ENCODE measurements at regions not wholly inside any gene's neighbourhood (a gene's known extent, or its start where the extent isn't known, plus 50 kb on each side); places are given as distances from the start of the nearest gene placed in this dataset.

DNA sequence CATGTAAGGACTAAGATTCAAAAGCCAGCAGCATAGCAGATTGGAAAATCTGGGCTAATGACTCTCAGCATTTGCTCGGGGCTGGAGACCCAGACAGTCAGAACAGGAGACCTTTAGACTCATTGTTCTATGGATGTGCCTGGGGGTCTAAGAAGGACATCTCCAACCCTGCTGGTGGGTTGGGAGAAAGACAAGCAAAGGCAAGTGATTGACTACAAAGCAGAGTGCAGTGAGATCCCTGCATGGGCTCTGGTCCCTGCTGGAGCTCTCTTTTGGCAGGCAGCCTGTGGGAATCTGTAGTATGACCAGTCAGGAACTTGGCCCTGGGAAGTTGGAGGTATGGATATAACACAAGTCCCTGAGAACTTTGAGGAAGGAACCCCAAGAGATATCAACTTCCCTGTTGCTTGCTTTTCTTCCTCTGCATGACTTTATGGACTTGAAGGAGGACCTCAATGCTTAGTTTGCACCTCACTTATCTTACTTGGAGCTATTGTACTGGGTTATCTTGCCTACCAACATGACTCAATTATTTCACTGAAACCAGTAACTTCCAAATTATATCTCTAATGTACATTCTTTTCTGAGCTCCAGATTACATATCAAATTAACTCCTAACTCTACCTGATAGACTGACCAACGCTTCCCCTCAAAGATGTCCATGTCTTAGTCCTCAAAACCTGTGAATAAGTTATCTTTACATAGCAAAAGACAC, 236.0 kb downstream of the CYRIA start:
- Histone ChIP-seq H3K4me2 (no peak overlapping the region), H3F3A (replicated peaks; ENCODE audit: insufficient read depth) (no peaks in the 10 kb centered on the region), H3K27ac (ENCODE audit: low read depth in 2 of 2, low read length in 1 of 2) (no peak overlapping the region), H3K9me3 (peaks cover 5% of the 10 kb centered on the region; the same call in 1 of the 2 replicates), H3K4me1 (ENCODE audit: control insufficient read depth in 1 of 2, insufficient read depth in 2 of 2, low read depth in 1 of 2, low read length in 1 of 2) (peaks cover 0 to 5% of the 10 kb centered on the region in 2 experiments; a peak in 1 of 4 replicates), H3K9me2 (no peaks in the 10 kb centered on the region), H2AFZ (ENCODE audit: low read depth) (no peak overlapping the region), H4K20me1 (ENCODE audit: insufficient read depth) (no peaks in the 10 kb centered on the region), H3K9ac (no peak overlapping the region), H3K79me2 (ENCODE audit: insufficient read depth) (no peaks in the 10 kb centered on the region), H3K27me3 (ENCODE audit: insufficient read depth) (no peaks in the 10 kb centered on the region), H3K4me3 (ENCODE audit: low read depth in 2 of 2, low read length in 1 of 2) (no peak overlapping the region), H3K36me3 (replicated peaks in 1 of 2; ENCODE audit: control insufficient read depth in 1 of 2, insufficient read depth in 2 of 2, low read length in 1 of 2) (no peaks in the 10 kb centered on the region)
- WGBS (ENCODE audit: low lambda C conversion rate), result 6% methylated on average over 2 of the region's 2 CpGs
- ChIA-PET POLR2A (no interaction called here), CTCF (no interaction called here)
- no peak for DNase-seq
- TF ChIP-seq JUND (IDR thresholded peaks at IDR 0.05) (no peak), RFX5 (IDR thresholded peaks at IDR 0.05; ENCODE audit: low read length) (no peak), YY1 (IDR thresholded peaks at IDR 0.05; ENCODE audit: low read depth) (no peak), RAD21 (IDR thresholded peaks at IDR 0.05; ENCODE audit: low read length) (no peak), NFIC (IDR thresholded peaks at IDR 0.05; ENCODE audit: borderline replicate concordance) (no peak), MEF2A (IDR thresholded peaks at IDR 0.05; ENCODE audit: borderline replicate concordance, low read depth) (no peak), TCF12 (IDR thresholded peaks at IDR 0.05) (no peak), GATA2 (CRISPR knock-in tag; IDR thresholded peaks at IDR 0.05) (no peak), CHD2 (IDR thresholded peaks at IDR 0.05; ENCODE audit: low read length, partially characterized antibody) (no peak), TAF1 (IDR thresholded peaks at IDR 0.05; ENCODE audit: borderline replicate concordance, low read depth, low read length) (no peak), NRF1 (IDR thresholded peaks at IDR 0.05; ENCODE audit: low read depth, low read length) (no peak), EZH2phosphoT487 (IDR thresholded peaks at IDR 0.05; ENCODE audit: borderline replicate concordance, low read depth) (no peak), FOXM1 (IDR thresholded peaks at IDR 0.05; ENCODE audit: low read depth) (no peak), MXI1 (IDR thresholded peaks at IDR 0.05; ENCODE audit: low read depth, low read length) (no peak), EP300 (IDR thresholded peaks at IDR 0.05; ENCODE audit: borderline replicate concordance in 1 of 2, low read depth in 1 of 2, low read length in 1 of 2) (no peak), SIN3A (IDR thresholded peaks at IDR 0.05; ENCODE audit: borderline replicate concordance, low read depth, low read length) (no peak), RCOR1 (IDR thresholded peaks at IDR 0.05; ENCODE audit: low read length) (no peak)
- TF ChIP-seq, protein P1, sequence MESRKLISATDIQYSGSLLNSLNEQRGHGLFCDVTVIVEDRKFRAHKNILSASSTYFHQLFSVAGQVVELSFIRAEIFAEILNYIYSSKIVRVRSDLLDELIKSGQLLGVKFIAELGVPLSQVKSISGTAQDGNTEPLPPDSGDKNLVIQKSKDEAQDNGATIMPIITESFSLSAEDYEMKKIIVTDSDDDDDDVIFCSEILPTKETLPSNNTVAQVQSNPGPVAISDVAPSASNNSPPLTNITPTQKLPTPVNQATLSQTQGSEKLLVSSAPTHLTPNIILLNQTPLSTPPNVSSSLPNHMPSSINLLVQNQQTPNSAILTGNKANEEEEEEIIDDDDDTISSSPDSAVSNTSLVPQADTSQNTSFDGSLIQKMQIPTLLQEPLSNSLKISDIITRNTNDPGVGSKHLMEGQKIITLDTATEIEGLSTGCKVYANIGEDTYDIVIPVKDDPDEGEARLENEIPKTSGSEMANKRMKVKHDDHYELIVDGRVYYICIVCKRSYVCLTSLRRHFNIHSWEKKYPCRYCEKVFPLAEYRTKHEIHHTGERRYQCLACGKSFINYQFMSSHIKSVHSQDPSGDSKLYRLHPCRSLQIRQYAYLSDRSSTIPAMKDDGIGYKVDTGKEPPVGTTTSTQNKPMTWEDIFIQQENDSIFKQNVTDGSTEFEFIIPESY (IDR thresholded peaks at IDR 0.05; ENCODE audit: borderline replicate concordance, low read depth), result no peak
- TF ChIP-seq, protein P2, sequence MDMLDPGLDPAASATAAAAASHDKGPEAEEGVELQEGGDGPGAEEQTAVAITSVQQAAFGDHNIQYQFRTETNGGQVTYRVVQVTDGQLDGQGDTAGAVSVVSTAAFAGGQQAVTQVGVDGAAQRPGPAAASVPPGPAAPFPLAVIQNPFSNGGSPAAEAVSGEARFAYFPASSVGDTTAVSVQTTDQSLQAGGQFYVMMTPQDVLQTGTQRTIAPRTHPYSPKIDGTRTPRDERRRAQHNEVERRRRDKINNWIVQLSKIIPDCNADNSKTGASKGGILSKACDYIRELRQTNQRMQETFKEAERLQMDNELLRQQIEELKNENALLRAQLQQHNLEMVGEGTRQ (IDR thresholded peaks at IDR 0.05; ENCODE audit: borderline replicate concordance, low read depth, low read length), result no peak
- TF ChIP-seq, protein P3, sequence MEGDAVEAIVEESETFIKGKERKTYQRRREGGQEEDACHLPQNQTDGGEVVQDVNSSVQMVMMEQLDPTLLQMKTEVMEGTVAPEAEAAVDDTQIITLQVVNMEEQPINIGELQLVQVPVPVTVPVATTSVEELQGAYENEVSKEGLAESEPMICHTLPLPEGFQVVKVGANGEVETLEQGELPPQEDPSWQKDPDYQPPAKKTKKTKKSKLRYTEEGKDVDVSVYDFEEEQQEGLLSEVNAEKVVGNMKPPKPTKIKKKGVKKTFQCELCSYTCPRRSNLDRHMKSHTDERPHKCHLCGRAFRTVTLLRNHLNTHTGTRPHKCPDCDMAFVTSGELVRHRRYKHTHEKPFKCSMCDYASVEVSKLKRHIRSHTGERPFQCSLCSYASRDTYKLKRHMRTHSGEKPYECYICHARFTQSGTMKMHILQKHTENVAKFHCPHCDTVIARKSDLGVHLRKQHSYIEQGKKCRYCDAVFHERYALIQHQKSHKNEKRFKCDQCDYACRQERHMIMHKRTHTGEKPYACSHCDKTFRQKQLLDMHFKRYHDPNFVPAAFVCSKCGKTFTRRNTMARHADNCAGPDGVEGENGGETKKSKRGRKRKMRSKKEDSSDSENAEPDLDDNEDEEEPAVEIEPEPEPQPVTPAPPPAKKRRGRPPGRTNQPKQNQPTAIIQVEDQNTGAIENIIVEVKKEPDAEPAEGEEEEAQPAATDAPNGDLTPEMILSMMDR (IDR thresholded peaks at IDR 0.05), result no peak
